Lower leg skin (tissue), 3 donors: ENCODE measurements at regions not wholly inside any gene's neighbourhood (a gene's known extent, or its start where the extent isn't known, plus 50 kb on each side); places are given as distances from the start of the nearest gene placed in this dataset.

Experiments used
- POLR2A ChIP-seq, 2 donors: fragments of 450-650 bp; IDR thresholded peaks; one replicate each; pipeline ENCODE4 v1.6.1; 2016 to 2017; ENCODE audit warnings: antibody characterized with exemption in 2 of 2, mild to moderate bottlenecking in 1 of 2, moderate library complexity in 1 of 2
- TF ChIP-seq, protein P1 (sequence below), 3 donors: fragments of 450-650 bp; IDR thresholded peaks; one replicate each; pipeline ENCODE4 v1.5.1; 2016; ENCODE audit warnings: antibody characterized with exemption in 3 of 3, mild to moderate bottlenecking in 3 of 3, moderate library complexity in 2 of 3

DNA sequence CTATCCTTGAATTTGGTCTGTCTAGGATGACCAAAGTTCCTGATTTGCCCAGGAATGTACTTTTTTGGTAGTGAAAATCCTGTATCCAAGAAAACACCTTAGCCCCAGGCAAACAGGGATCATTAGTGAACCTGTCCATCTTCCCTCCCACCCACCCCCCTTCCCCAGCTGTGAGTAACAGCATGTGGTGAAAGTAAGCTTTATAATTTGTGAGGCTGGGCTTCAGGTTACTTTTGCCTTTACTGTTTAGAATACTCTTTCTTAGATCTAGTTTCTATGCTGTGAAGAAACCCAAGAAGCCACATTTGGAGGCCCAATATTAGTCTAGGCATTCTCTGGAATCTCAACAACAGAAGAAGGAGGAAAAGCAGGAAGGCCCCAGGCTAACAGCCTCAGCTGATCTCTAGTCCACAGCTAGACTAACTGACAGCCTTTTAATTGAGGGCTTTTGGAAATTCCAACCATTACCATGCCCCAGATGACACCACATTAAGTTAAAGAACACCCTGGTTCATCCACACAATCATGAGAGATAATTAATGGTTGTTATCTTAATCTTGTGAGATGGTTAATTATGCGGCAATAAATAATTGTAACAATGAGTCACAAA is 703.0 kb upstream of the NUDT12 start:
- TF ChIP-seq, protein P1, sequence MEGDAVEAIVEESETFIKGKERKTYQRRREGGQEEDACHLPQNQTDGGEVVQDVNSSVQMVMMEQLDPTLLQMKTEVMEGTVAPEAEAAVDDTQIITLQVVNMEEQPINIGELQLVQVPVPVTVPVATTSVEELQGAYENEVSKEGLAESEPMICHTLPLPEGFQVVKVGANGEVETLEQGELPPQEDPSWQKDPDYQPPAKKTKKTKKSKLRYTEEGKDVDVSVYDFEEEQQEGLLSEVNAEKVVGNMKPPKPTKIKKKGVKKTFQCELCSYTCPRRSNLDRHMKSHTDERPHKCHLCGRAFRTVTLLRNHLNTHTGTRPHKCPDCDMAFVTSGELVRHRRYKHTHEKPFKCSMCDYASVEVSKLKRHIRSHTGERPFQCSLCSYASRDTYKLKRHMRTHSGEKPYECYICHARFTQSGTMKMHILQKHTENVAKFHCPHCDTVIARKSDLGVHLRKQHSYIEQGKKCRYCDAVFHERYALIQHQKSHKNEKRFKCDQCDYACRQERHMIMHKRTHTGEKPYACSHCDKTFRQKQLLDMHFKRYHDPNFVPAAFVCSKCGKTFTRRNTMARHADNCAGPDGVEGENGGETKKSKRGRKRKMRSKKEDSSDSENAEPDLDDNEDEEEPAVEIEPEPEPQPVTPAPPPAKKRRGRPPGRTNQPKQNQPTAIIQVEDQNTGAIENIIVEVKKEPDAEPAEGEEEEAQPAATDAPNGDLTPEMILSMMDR (IDR thresholded peaks at IDR 0.05) = no peak
- no peak for TF ChIP-seq POLR2A (IDR thresholded peaks at IDR 0.05)
